Stimulated activated CD4-positive, alpha-beta T cell treated with anti-CD3 and anti-CD28 coated beads, Interleukin-2, amount 100 ng/mL, for 4 hours (primary cell): ENCODE measurements at regions not wholly inside any gene's neighbourhood (a gene's known extent, or its start where the extent isn't known, plus 50 kb on each side); places are given as distances from the start of the nearest gene placed in this dataset.

Experiments used
- DNase-seq: peaks from one replicate; pipeline ENCODE4 v3.0.0-alpha.2; 2020; ENCODE audit warnings: low read depth

GRCh38 chr20:63070301-63070625, 63.5 kb upstream of the BHLHE23 start:
- no peak for DNase-seq

GRCh38 chr20:63068711-63069367, 62.1 kb upstream of the BHLHE23 start:
- DNase-seq = no peak

GRCh38 chr20:63067721-63068560, 61.2 kb upstream of the BHLHE23 start:
- DNase-seq = no peak

GRCh38 chr20:63067266-63067635, 60.5 kb upstream of the BHLHE23 start:
- DNase-seq = no peak

- DNase-seq = no peak
These were observed 59.9 kb upstream of the BHLHE23 start for GRCh38 chr20:63066506-63067265.

- no peak for DNase-seq
These were observed 59.1 kb upstream of the BHLHE23 start for GRCh38 chr20:63065911-63066310.

- DNase-seq = no peak
These were observed 58.3 kb upstream of the BHLHE23 start for GRCh38 chr20:63064745-63065711.

GRCh38 chr20:63064310-63064709, 57.5 kb upstream of the BHLHE23 start:
- DNase-seq = no peak

- DNase-seq = no peak
These were observed 55.7 kb upstream of the BHLHE23 start for GRCh38 chr20:63062188-63063140.

GRCh38 chr20:63061771-63062100, 55.0 kb upstream of the BHLHE23 start:
- DNase-seq = no peak

GRCh38 chr20:63061051-63061770, 54.4 kb upstream of the BHLHE23 start:
- no peak for DNase-seq

GRCh38 chr20:63060057-63060991, 53.6 kb upstream of the BHLHE23 start:
- DNase-seq = no peak

GRCh38 chr20:63059684-63060056, 52.9 kb upstream of the BHLHE23 start:
- no peak for DNase-seq

- DNase-seq = no peak
These were observed 52.1 kb upstream of the BHLHE23 start for GRCh38 chr20:63058696-63059335.

- DNase-seq = no peak
These were observed 50.7 kb upstream of the BHLHE23 start for GRCh38 chr20:63057171-63058117.

GRCh38 chr20:63056236-63057170, 49.7 kb upstream of the BHLHE23 start:
- no peak for DNase-seq
